NCI-H524 (cell line): ENCODE measurements at regions not wholly inside any gene's neighbourhood (a gene's known extent, or its start where the extent isn't known, plus 50 kb on each side); places are given as distances from the start of the nearest gene placed in this dataset.

Experiments
- DNase-seq, 2 experiments: peaks; one replicate each; lab custom pipeline; 2025; lab: John Stamatoyannopoulos, UW

GRCh38 chrX:14164828-14165227 lies 135.1 kb upstream of the GEMIN8 start:
- no peak for DNase-seq

GRCh38 chrX:14125462-14125861 lies 95.8 kb upstream of the GEMIN8 start:
- no peak for DNase-seq

GRCh38 chrX:14124562-14124961 lies 94.9 kb upstream of the GEMIN8 start:
- DNase-seq = no peak

GRCh38 chrX:14095702-14096101 lies 66.0 kb upstream of the GEMIN8 start:
- DNase-seq = no peak

- no peak for DNase-seq
Measured at GRCh38 chrX:14094191-14094590, 64.5 kb upstream of the GEMIN8 start.

GRCh38 chrX:14084466-14084865 lies 54.8 kb upstream of the GEMIN8 start:
- peak; percentile 10 to 27 for DNase-seq

- peak in 1 of 2 experiments; percentile 65 for DNase-seq
Measured at GRCh38 chrX:14083783-14084182, 54.1 kb upstream of the GEMIN8 start.

- DNase-seq = no peak
Measured at GRCh38 chrX:14079891-14080430, 50.3 kb upstream of the GEMIN8 start.
